IPS-15b (cell line): ENCODE measurements at regions not wholly inside any gene's neighbourhood (a gene's known extent, or its start where the extent isn't known, plus 50 kb on each side); places are given as distances from the start of the nearest gene placed in this dataset.

Experiments used
- H3K27me3 ChIP-seq: one replicate; pipeline ENCODE4 v1.6.1; 2013; ENCODE audit warnings: low read length; ENCODE audit not compliant: control insufficient read depth, insufficient read depth
- H3K36me3 ChIP-seq: one replicate; pipeline ENCODE4 v1.6.1; 2013; ENCODE audit warnings: low read length; ENCODE audit not compliant: control insufficient read depth, insufficient read depth
- H3K4me1 ChIP-seq: one replicate; pipeline ENCODE4 v1.6.1; 2013; ENCODE audit warnings: mild to moderate bottlenecking, low read length; ENCODE audit not compliant: control insufficient read depth, insufficient read depth
- H3K4me3 ChIP-seq: one replicate; pipeline ENCODE4 v1.5.1; 2013; ENCODE audit warnings: low read depth, low read length
- H3K9ac ChIP-seq: one replicate; pipeline ENCODE4 v1.6.1; 2013; ENCODE audit warnings: low read depth, mild to moderate bottlenecking, low read length
- H3K9me3 ChIP-seq: one replicate; pipeline ENCODE4 v1.6.1; 2013; ENCODE audit warnings: mild to moderate bottlenecking, low read length; ENCODE audit not compliant: control insufficient read depth, insufficient read depth

DNA sequence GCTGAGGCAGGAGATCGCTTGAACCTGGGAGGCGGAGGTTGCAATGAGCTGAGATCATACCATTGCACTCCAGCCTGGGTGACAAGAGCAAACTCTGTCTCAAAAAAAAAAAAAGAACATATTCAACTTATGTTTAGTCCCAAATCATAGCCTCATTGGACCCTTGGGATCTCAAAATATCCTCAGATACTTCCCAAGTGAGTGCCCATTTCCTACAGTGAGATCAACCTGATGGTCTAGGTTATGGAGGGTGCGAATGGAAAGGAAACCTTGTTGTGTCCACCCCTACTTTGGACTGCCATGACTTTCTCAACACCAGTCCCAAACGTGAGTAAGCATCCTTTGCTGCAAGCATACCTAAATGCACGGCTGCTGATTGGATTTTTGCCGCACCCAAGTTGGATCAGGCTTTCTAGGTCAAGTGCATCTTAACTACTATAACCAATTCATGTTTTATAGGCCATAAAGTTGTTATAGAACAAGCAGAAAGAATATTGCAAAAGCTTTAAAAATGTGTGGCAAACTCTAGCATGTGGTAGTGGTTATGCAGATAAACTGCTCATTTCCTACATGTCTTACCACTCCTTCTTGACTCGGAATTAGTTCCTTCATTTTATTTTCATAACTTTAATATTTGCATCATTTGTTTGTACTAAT, 131.2 kb downstream of the PLEKHG1 start:
- no peaks in the 10 kb centered on the region for H3K36me3 ChIP-seq
- no peaks in the 10 kb centered on the region for H3K4me1 ChIP-seq
- H3K27me3 ChIP-seq = no peaks in the 10 kb centered on the region
- H3K4me3 ChIP-seq = no peak overlapping the region
- no peaks in the 10 kb centered on the region for H3K9me3 ChIP-seq
- H3K9ac ChIP-seq = no peak overlapping the region

DNA sequence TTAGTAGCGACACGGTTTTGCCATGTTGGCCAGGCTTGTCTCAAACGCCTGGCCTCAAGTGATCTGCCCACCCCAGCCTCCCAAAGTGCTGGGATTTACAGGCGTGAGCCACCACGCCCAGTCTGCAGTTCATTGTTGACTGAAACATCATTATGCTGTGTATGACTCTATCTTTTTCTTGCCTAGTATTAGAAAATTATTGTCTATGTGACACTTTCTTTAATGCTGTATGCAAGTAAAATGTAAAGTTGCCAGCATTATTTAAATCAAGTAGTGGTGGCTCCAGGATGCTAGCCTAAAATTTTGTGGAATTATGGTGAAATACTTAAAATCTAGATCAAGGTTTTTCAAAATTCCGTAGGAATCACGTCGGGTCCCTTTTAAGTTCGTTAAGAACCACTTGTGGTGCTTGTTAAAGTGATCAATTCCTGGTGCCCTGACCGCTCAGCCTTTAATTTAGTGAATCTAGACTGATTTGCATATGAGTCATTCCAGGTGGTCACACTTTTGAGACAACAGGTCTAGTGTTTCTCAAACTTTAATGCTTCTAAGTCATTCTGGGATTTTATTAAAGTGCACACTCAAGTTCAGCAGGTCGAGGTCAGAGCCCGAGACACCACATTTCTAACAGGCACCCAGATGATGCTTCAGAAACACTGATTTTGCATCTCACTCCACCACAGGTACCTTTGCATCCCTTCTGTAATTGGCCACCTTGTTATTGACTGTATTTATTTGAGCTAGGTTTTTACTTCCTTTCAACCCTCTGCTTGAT, 132.6 kb upstream of the MTHFD1L start:
- Histone ChIP-seq H3K36me3 (no peaks in the 10 kb centered on the region), H3K4me1 (no peaks in the 10 kb centered on the region), H3K9ac (no peak overlapping the region), H3K4me3 (no peak overlapping the region), H3K9me3 (no peaks in the 10 kb centered on the region), H3K27me3 (no peaks in the 10 kb centered on the region)

DNA sequence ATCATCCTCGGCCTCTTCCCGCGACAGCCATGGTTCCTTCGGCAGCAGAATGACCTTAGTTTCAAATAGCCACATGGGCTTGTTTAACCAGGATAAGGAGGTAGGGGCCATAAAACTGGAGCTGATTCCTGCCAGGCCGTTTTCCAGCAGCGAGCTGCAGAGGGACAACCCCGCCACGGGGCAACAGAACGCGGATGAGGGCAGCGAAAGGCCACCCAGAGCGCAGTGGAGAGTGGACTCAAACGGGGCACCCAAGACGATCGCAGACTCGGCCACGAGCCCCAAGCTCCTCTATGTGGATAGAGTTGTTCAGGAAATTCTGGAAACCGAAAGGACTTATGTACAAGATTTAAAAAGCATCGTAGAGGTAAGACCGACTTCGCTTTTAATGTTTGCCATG, 131.8 kb upstream of the MTHFD1L start:
- H3K36me3 ChIP-seq = no peaks in the 10 kb centered on the region
- H3K9me3 ChIP-seq = no peaks in the 10 kb centered on the region
- no peaks in the 10 kb centered on the region for H3K4me1 ChIP-seq
- no peaks in the 10 kb centered on the region for H3K27me3 ChIP-seq
- H3K9ac ChIP-seq = no peak overlapping the region
- no peak overlapping the region for H3K4me3 ChIP-seq

DNA sequence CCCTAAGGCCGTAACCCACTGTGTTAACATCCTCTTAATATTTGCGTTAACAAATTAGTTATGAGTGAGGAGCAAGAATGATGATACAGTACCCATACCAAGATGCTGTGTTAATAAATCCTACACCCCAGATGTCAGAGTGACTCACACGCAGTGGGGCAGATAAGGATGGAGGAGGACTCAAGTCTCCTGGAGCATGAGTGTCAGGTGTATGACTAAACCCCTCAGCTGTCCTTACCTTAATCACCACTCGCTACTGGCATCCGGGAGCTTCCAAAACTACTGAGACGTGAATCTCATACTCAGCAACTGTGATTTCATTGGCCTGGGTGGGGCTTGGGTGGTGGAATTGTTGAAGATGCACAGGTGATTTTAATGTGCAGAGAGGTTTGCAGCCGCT, 131.3 kb upstream of the MTHFD1L start:
- Histone ChIP-seq H3K36me3 (no peaks in the 10 kb centered on the region), H3K4me1 (no peaks in the 10 kb centered on the region), H3K4me3 (no peak overlapping the region), H3K9ac (no peak overlapping the region), H3K9me3 (no peaks in the 10 kb centered on the region), H3K27me3 (no peaks in the 10 kb centered on the region)

DNA sequence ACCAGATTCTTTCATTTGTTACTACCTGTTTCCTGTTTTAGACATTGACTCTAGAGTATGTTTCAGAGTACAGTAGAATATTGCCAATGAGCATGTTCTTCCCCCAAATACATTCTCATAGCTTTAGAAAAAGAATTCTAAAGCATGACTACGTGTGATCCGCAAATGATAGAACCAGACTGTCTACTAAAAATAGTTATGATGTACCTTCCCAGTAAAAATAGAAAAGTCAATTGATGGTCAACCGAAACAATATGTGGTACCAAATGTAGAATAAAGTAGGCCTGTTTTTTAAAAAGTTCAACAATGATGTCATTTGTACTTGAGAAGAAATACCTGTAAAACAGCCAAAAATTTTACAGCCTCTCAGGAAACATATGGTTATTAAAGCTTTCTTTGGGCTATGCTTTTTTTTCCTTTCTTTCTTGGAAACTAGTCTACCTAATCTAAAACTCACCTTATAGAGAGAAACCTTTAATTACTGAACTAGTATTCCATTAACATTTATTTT, 130.1 kb upstream of the MTHFD1L start:
- Histone ChIP-seq H3K4me1 (no peaks in the 10 kb centered on the region), H3K4me3 (no peak overlapping the region), H3K36me3 (no peaks in the 10 kb centered on the region), H3K27me3 (no peaks in the 10 kb centered on the region), H3K9ac (no peak overlapping the region), H3K9me3 (no peaks in the 10 kb centered on the region)

DNA sequence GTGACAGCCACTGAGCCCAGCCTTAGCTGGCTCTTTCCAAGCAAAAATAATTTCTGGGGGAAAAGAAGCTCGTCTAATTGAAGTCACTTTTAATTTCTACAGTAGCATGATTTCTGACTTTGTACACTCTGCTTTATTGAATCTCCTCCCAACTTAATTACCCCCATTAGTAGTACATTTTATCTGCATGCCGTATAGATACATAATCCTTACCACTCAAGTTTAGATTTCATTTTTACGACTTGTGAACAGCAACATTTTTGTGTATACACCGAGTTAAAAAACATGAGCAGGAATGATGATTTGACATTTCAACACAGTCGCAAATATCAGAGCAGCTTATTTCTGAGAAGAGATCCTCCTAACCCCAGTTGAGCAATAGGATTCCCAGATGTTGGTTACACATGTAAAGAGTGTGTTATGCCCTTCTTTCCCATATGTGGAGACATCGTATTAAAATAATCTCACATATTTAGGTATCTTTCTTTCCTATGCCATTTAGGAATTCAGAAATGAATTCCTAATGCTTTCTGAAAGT, 127.3 kb upstream of the MTHFD1L start:
- Histone ChIP-seq H3K9me3 (no peaks in the 10 kb centered on the region), H3K9ac (no peak overlapping the region), H3K27me3 (no peaks in the 10 kb centered on the region), H3K36me3 (no peaks in the 10 kb centered on the region), H3K4me3 (no peak overlapping the region), H3K4me1 (no peaks in the 10 kb centered on the region)

DNA sequence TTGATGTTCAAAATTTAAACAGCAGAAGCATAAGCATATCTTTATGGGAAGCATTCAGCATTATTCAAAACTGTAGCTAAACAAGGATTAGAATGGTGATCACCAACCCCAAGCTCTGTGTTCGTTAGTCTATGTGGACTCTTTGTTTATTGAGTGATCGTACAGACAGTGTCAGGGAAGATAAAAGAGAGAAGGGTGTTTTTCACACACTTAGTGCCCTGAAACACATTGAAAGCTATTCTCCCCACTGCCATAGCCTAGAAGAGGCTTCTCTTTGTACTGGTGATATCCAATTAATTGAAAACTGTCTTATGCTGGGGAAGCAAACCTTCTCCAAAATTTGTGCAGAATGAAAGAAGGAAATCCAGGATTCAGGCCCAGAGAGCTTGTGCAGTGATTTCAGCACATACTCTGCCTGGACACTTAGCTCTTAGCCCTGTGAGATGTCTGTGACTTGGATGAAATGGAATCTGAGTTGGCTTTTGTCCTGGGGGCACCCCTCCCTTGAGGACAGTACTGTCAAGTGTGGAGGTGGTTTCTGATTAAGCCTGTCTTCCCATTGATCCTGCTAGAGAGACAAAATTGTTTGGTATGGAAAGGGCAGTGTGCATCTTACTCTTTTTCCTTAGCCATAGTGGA, 125.7 kb upstream of the MTHFD1L start:
- H3K27me3 ChIP-seq = no peaks in the 10 kb centered on the region
- H3K4me1 ChIP-seq = no peaks in the 10 kb centered on the region
- no peak overlapping the region for H3K9ac ChIP-seq
- no peaks in the 10 kb centered on the region for H3K36me3 ChIP-seq
- no peak overlapping the region for H3K4me3 ChIP-seq
- H3K9me3 ChIP-seq = no peaks in the 10 kb centered on the region

DNA sequence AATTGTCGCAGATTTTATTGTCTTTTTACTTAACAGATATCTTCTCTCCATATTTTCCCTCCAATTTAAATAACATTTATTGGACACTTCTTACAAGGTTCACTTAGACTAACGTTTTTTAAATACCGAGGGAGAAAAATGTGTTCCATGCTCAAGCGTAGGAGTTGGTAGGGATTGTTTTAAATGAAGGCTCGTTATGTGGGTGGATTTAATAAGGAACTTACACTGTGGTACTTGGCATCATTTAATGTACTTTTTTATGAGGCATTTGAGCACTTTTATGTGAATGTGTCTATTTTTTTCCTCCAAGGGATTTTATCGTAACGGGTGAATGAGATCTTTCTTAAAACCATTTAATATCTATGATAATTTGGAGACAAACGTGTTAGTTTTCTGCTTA, 125.0 kb upstream of the MTHFD1L start:
- no peak overlapping the region for H3K4me3 ChIP-seq
- no peaks in the 10 kb centered on the region for H3K4me1 ChIP-seq
- H3K27me3 ChIP-seq = no peaks in the 10 kb centered on the region
- H3K9me3 ChIP-seq = no peaks in the 10 kb centered on the region
- no peaks in the 10 kb centered on the region for H3K36me3 ChIP-seq
- no peak overlapping the region for H3K9ac ChIP-seq

DNA sequence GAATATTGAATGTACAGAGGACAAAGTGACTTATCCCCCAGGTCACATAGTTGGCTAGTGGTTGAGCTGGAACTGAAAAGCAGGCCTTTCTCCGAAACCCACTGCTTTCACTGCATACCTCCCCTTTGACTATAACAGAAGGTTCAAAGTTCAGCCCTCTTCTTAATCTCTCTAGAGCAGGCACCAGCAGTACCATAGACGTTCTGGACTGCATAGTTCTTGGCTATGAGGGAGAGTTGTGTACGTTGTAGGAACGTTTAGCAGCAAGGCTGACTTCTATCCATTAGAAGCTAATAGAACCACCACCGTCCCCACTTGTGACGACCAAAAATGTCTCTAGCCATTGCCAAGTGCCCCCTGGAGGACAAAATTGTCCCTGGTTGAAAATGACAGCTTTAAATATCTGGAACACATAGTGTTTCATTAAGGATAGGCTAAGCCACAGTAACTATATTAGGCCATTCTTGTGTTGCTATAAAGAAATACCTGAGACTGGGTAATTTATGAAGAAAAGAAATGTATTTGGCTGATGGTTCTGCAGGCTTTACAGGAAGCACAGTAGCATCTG, 123.8 kb upstream of the MTHFD1L start:
- H3K27me3 ChIP-seq = no peaks in the 10 kb centered on the region
- H3K9ac ChIP-seq = no peak overlapping the region
- H3K4me3 ChIP-seq = no peak overlapping the region
- H3K9me3 ChIP-seq = no peaks in the 10 kb centered on the region
- H3K36me3 ChIP-seq = no peaks in the 10 kb centered on the region
- no peaks in the 10 kb centered on the region for H3K4me1 ChIP-seq

DNA sequence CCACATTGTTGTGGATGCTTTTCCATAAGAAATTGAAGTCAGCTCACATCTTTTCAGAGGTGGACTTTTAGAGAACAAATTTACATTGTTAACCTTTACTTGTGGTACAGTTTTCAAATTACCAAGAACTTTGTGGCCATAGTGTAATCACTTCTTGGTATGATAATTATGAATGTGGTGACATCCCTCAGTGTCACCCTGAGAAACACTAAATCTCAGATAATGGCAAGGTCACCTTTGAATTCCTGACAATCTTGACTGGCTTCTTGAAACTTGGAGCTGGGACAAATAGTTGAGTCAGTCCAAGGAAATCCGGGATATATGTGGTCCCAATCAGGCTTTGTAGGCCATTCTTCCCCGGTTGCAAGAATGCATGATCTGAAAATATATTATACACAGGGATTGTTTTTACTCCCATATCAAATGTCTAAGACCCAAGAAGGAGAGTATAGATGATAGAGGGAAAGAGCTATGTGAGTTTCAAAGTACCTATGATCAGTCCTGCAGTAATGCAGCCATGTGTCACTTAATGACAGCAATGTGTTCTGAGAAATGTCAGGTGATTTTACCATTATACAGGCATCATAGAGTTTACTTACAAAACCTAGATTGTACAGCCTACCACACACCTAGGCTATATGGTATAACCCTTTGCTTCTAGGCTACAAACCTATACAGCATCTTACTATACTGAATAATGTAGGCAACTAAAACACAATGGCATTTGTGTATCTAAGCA, 120.8 kb upstream of the MTHFD1L start:
- Histone ChIP-seq H3K9ac (no peak overlapping the region), H3K27me3 (no peaks in the 10 kb centered on the region), H3K4me1 (no peaks in the 10 kb centered on the region), H3K9me3 (no peaks in the 10 kb centered on the region), H3K36me3 (no peaks in the 10 kb centered on the region), H3K4me3 (no peak overlapping the region)

DNA sequence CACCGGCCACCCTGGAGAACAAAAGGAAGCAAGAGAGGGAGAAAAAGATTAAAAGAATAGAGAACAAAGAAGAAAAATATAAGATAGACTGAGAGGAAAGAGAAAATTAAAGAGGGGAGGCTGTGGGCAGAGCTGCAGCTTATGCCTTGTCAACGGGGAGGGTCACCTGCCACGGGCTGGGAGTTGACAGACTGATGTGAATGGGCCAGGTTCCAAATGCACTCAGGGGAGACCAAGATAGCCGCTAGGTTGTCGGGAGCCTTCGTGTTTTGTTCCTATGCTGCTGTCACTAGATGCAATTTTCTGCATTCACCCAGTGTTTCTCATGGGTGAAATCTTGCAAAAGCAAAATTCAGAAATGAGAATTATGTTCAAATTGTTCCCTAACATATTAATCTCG, 119.6 kb upstream of the MTHFD1L start:
- Histone ChIP-seq H3K4me3 (no peak overlapping the region), H3K9me3 (no peaks in the 10 kb centered on the region), H3K4me1 (no peaks in the 10 kb centered on the region), H3K36me3 (no peaks in the 10 kb centered on the region), H3K27me3 (no peaks in the 10 kb centered on the region), H3K9ac (no peak overlapping the region)
